Superior temporal gyrus (tissue), 1 donor: ENCODE measurements at regions not wholly inside any gene's neighbourhood (a gene's known extent, or its start where the extent isn't known, plus 50 kb on each side); places are given as distances from the start of the nearest gene placed in this dataset.
"Not testable (repeated sequence)": the region's sequence is repeated elsewhere in the genome, so short reads cannot be mapped to it uniquely, and the experiment has no call there.

Source experiments
- DNase-seq: peaks from one replicate; pipeline ENCODE4 v3.0.0-alpha.2; 2016; ENCODE audit errors: extremely low spot score

GRCh38 chr2:223285370-223286265 lies 233.6 kb downstream of the KCNE4 start:
- no peak for DNase-seq

DNA sequence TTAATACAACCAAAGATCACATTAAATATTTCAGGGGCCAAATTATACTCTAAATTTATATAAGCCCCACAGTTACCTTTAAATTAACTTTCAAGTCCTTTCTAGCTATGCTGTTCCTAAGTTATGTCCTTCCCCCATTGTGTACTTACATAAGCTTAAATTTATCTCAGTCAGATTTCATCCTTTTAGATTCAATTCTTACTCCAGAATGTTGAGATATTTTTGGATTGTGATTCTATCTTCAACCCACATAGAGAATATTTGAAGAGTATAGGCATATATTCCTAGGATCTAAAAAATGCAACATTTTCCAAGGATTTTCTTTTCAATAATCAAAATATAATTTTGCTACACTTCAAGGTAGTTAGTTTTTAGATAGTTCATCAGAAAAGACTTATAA lies 242.8 kb downstream of the KCNE4 start:
- peak; percentile 54 for DNase-seq

- DNase-seq = no peak
Measured at GRCh38 chr2:223297788-223298187, 245.8 kb downstream of the KCNE4 start.

- not testable (repeated sequence) for DNase-seq
Measured at GRCh38 chr2:223298329-223298728, 246.3 kb downstream of the KCNE4 start.

DNA sequence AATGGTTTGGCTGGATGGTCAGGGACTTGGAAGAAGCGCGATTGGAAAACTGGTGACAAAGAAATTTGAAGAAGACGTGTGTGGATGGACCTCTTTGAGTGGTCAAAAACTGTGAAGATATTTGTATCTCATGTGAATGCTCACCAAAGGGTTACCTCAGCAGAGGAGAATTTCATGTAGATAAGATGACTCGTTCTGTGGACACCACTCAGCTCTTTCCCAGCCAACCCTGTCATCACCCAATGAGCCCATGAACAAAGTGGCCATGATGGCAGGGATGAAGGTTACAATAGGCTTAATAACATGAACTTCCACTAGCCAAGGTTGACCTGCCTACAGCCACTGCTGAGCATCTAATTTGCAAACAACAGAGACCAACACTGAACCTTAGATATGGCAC lies 248.3 kb downstream of the KCNE4 start:
- no peak for DNase-seq

- no peak for DNase-seq
Measured at GRCh38 chr2:223306371-223306770, 254.4 kb downstream of the KCNE4 start.

GRCh38 chr2:223311889-223312680 lies 260.1 kb downstream of the KCNE4 start:
- no peak for DNase-seq

- DNase-seq = no peak
Measured at GRCh38 chr2:223313101-223313500, 261.1 kb downstream of the KCNE4 start.

- no peak for DNase-seq
Measured at GRCh38 chr2:223314811-223315210, 262.8 kb downstream of the KCNE4 start.

GRCh38 chr2:223315813-223316212 lies 263.8 kb downstream of the KCNE4 start:
- DNase-seq = no peak

- DNase-seq = no peak
Measured at GRCh38 chr2:223316342-223316741, 264.4 kb downstream of the KCNE4 start.

DNA sequence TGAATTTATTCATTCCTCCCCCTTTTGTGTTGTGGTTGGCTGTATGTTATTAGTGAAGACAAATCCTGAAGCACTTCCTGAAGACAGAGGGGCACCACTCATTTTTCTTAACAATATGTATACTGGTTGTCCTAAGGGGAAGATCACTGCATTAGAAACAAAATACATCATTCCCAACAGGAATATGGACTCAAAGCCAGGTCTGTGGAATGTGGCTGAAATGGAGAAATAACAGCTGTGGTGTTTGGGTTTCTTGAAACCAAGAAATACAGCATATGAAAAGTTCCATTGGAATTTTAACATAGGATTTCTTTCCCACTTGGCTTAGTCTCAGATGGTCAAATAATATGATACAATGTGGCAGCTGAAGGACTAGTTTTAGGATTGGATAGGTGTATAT lies 267.6 kb downstream of the KCNE4 start:
- DNase-seq = no peak

- DNase-seq = no peak
Measured at GRCh38 chr2:223324402-223324801, 272.4 kb downstream of the KCNE4 start.

DNA sequence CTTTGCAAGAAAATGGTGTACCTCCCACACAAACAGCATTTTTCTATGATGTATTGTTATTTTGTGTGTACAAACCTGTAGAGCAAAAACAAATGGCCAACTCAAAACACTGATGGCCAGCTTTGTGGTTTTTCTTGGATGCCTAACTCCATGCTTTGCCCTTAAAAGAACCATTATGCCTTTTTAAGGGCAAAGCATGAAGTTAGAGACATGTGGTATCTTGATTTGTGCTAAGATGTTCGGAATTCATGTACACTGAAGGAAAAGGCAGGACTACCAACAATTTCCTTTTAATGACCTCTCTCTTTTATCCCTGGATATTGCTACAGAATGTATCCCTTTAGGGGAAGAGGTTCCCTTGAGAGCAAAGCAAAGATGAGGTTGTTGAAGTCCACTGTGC lies 273.6 kb downstream of the SCG2 start:
- DNase-seq = no peak

DNA sequence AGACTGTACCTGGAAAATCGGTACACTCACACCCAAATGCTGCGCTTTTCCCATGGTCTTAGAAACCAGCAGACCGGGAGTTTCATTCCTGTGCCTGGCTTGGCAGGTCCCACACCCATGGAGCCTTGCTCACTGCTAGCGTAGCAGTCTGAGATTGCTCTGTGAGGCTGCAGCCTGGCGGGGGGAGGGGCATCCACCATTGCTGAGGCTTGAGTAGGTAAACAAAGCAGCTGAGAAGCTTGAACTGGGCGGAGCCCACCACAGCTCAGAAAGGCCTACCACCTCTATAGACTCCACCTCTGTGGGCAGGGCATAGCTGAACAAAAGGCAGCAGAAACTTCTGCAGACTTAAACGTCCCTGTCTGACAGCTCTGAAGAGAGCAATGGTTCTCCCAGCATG lies 271.4 kb downstream of the SCG2 start:
- DNase-seq = not testable (repeated sequence)

- DNase-seq = no peak
Measured at GRCh38 chr2:223338016-223338415, 264.1 kb downstream of the SCG2 start.

- DNase-seq = no peak
Measured at GRCh38 chr2:223357076-223357475, 245.1 kb downstream of the SCG2 start.

DNA sequence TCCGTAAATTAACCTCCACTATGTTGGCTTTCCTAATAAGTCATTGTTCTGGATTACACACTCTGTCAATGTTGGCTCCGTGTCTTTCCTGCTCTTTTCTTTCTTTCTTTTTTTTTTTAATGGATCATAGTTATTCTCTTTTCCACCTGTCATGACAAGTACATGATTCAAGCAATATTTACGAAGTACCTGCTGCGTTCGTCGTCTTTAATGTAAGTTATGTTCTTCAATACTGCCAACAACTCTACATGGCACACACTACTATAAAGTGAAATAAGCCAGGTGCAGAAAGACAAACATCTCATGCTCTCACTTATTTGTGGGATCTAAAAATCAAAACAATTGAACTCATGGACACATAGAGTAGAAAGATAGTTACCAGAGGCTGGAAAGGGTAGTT lies 239.1 kb downstream of the SCG2 start:
- no peak for DNase-seq

GRCh38 chr2:223365158-223365679 lies 236.9 kb downstream of the SCG2 start:
- no peak for DNase-seq

- no peak for DNase-seq
Measured at GRCh38 chr2:223366566-223366965, 235.6 kb downstream of the SCG2 start.

DNA sequence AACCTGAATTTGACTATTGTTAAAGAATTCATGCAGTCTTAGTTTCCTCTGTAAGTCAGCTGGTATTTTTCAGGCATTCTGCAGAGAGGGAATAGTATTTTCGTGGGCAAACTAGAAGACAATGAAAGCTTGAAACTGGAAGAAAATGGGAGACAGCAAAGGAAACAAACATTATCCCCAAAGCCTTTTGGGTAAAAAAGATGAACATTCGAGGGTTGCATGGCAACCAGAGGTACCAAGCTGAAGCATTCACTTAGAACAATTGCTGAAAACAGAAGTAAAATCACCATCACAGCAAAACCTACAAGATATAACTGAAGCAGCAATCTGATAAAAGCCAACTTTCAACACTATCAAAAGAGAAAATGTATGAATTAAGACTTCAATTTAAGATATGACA lies 233.7 kb downstream of the SCG2 start:
- no peak for DNase-seq

DNA sequence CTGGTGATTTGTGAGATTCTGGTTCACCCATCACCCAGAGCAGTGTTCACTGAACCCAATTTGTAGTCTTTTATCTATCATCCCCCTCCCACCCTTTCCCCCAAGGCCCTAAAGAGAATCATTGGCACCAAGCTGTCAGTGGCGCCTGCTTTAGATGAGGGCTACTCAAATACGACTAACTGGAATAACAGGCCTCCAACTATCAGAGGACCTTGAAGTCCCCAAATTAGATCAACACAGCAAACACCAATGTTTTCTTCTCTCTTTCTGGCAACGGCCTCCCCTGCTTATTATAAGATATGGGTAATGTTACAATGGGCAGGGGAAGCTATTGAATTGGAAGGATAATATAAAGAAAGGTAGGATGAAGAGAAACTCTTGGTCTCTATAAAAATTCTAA lies 232.3 kb downstream of the SCG2 start:
- no peak for DNase-seq

DNA sequence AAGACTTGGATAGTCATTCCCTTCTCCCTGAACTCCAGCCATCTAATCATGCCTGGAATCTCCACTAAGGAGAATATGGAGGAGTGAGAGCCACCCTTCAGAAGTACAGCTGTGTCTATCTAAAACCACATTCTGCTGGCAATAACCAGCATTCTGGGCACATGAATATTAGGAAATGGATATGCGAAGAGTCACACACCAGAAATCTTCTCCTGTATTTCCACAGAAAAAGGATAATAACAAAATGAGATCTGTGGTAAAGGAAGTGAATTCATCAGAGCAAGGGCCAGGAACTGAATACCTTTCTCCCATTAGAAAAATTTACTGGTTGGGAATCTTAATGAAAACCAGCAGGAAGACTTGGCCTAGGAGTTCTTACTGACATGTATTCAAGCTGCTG lies 218.8 kb downstream of the SCG2 start:
- no peak for DNase-seq
